NCI-H524 (cell line): ENCODE measurements at regions not wholly inside any gene's neighbourhood (a gene's known extent, or its start where the extent isn't known, plus 50 kb on each side); places are given as distances from the start of the nearest gene placed in this dataset.
"Not testable (repeated sequence)": the region's sequence is repeated elsewhere in the genome, so short reads cannot be mapped to it uniquely, and the experiment has no call there.

Experiments
- DNase-seq, 2 experiments: peaks; one replicate each; lab custom pipeline; 2025; lab: John Stamatoyannopoulos, UW

GRCh38 chr2:106292627-106293026, 98.5 kb upstream of the UXS1 start:
- no peak for DNase-seq

- DNase-seq: no peak
These were observed 94.8 kb upstream of the UXS1 start for GRCh38 chr2:106288873-106289272.

GRCh38 chr2:106285237-106285829, 91.2 kb upstream of the UXS1 start:
- DNase-seq: no peak

- no peak for DNase-seq
These were observed 90.6 kb upstream of the UXS1 start for GRCh38 chr2:106284691-106285202.

- DNase-seq: no peak
These were observed 90.2 kb upstream of the UXS1 start for GRCh38 chr2:106284255-106284654.

- peak in 1 of 2 experiments; percentile 59 for DNase-seq
These were observed 89.4 kb upstream of the UXS1 start for GRCh38 chr2:106283228-106284152.

GRCh38 chr2:106282462-106283170, 88.5 kb upstream of the UXS1 start:
- peak; percentile 82 to 89 for DNase-seq

GRCh38 chr2:106281907-106282430, 87.9 kb upstream of the UXS1 start:
- DNase-seq: not testable (repeated sequence)

- DNase-seq: no peak
These were observed 86.8 kb upstream of the UXS1 start for GRCh38 chr2:106280722-106281446.

- DNase-seq: no peak
These were observed 86.1 kb upstream of the UXS1 start for GRCh38 chr2:106280224-106280623.

GRCh38 chr2:106278112-106278876, 84.2 kb upstream of the UXS1 start:
- DNase-seq: no peak

GRCh38 chr2:106277426-106277825, 83.3 kb upstream of the UXS1 start:
- no peak for DNase-seq

- no peak for DNase-seq
These were observed 81.9 kb upstream of the UXS1 start for GRCh38 chr2:106275971-106276370.

GRCh38 chr2:106274668-106275067, 80.6 kb upstream of the UXS1 start:
- no peak for DNase-seq

- DNase-seq: no peak
These were observed 78.2 kb upstream of the UXS1 start for GRCh38 chr2:106272216-106272807.

- DNase-seq: no peak
These were observed 76.4 kb upstream of the UXS1 start for GRCh38 chr2:106270471-106270891.

GRCh38 chr2:106269591-106270291, 75.6 kb upstream of the UXS1 start:
- peak; percentile 16 to 63 for DNase-seq

GRCh38 chr2:106267997-106268396, 73.9 kb upstream of the UXS1 start:
- no peak for DNase-seq

GRCh38 chr2:106261871-106262321, 67.8 kb upstream of the UXS1 start:
- no peak for DNase-seq

- DNase-seq: not testable (repeated sequence)
These were observed 64.8 kb upstream of the UXS1 start for GRCh38 chr2:106258859-106259258.
